ENCODE measurements at regions not wholly inside any gene's neighbourhood (a gene's known extent, or its start where the extent isn't known, plus 50 kb on each side); places are given as distances from the start of the nearest gene placed in this dataset.

DNA sequence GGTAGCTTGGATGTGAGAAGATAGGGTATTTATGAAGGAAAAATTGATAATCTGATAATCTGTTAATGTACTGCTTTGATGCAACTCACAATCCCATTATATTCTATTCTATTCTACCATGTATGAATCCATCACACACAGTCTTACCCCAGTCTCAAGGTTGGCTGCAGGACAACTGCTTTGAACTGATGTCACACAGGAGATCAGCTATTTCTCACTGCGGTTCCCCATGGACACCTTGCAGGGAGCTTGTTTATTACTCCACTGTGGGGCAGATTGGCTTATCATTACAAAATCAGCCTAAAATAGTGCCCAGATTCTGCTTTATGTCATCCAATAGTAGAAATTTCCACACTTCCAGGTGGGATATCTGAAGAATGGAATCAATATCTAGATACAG lies 61.0 kb upstream of the HS3ST5 start (continued):
- TF ChIP-seq, protein P1, sequence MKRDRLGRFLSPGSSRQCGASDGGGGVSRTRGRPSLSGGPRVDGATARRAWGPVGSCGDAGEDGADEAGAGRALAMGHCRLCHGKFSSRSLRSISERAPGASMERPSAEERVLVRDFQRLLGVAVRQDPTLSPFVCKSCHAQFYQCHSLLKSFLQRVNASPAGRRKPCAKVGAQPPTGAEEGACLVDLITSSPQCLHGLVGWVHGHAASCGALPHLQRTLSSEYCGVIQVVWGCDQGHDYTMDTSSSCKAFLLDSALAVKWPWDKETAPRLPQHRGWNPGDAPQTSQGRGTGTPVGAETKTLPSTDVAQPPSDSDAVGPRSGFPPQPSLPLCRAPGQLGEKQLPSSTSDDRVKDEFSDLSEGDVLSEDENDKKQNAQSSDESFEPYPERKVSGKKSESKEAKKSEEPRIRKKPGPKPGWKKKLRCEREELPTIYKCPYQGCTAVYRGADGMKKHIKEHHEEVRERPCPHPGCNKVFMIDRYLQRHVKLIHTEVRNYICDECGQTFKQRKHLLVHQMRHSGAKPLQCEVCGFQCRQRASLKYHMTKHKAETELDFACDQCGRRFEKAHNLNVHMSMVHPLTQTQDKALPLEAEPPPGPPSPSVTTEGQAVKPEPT (CRISPR knock-in tag; IDR thresholded peaks at IDR 0.05; ENCODE audit: low read depth) = no peak
- TF ChIP-seq ZSCAN9 (CRISPR knock-in tag; IDR thresholded peaks at IDR 0.05; ENCODE audit: borderline replicate concordance) = no peak

DNA sequence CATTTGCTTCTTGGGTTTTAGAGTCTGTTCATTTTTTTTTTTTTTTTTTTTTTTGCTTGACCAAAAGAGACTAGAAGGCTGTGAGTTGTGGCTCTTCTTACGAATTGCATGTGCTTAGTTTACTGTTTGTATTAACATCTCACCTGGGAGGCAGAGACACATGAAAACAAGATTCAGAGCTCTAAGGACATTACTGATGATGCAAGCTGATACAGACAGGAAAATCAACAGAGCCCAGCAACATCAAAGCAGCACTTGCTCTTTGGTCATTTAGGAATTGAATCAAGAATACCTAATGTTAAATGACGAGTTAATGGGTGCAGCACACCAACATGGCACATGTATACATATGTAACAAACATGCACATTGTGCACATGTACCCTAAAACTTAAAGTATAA lies 55.7 kb upstream of the HS3ST5 start:
- H3K27ac ChIP-seq (ENCODE audit: extremely low read length, insufficient read depth, low read length) = no peak overlapping the region
- H3K36me3 ChIP-seq (replicated peaks in 1 of 2; ENCODE audit: control insufficient read depth in 1 of 2, insufficient read depth in 2 of 2, low read length in 2 of 2) = no peaks in the 10 kb centered on the region
- H3K9ac ChIP-seq (ENCODE audit: insufficient read depth, low read depth, low read length) = no peak overlapping the region
- ATAC-seq = peak; percentile 86
- in situ Hi-C loops (cut with HindIII; ENCODE audit: extremely low pct_ligation_motif_present, low pct_unique_long_range_greater_than_20kb) (no loop called here), intact Hi-C loops (cut with micrococcal nuclease; ENCODE audit: unreplicated experiment) (no loop called here)
- ChIA-PET CTCF (ENCODE audit: low intra/inter-chr PET ratio, low total read pairs) (no interaction called here), POLR2A (no interaction called here)
- peak; percentile 43 for FAIRE-seq
- no peaks in the 10 kb centered on the region for H3K79me2 ChIP-seq (ENCODE audit: insufficient read depth, low read length)
- BruUV-seq (replicated peaks) = no TSS peak
- peak; percentile 76 for DNase-seq (ENCODE audit: low spot score)
- H4K20me1 ChIP-seq (ENCODE audit: insufficient read depth, low read length) = no peaks in the 10 kb centered on the region
- H3K4me2 ChIP-seq (ENCODE audit: low read depth, low read length) = no peak overlapping the region
- 5% methylated on average over 2 of the region's 2 CpGs for WGBS (ENCODE audit: low lambda C conversion rate)
- H2AFZ ChIP-seq (ENCODE audit: low read length) = no peak overlapping the region
- no peaks in the 10 kb centered on the region for H3K9me3 ChIP-seq (ENCODE audit: low read length)
- no peaks in the 10 kb centered on the region for H3K27me3 ChIP-seq (ENCODE audit: control insufficient read depth in 1 of 2, insufficient read depth in 2 of 2, low read length in 2 of 2)
- H3K4me3 ChIP-seq (replicated peaks in 1 of 3; ENCODE audit: insufficient read depth in 1 of 3, low read depth in 2 of 3, low read length in 3 of 3) = no peak overlapping the region
- peaks cover 6% of the 10 kb centered on the region; the same call in 1 of the 2 replicates for H3K4me1 ChIP-seq (ENCODE audit: insufficient read depth, low read length)
- no peak for TF ChIP-seq NR2F2 (IDR thresholded peaks at IDR 0.05; ENCODE audit: borderline replicate concordance, low read depth)
- TF ChIP-seq ZNF776 (CRISPR knock-in tag; IDR thresholded peaks at IDR 0.05) = no peak
- no peak for TF ChIP-seq HOXA5 (CRISPR knock-in tag; IDR thresholded peaks at IDR 0.05)
- no peak for TF ChIP-seq FOXP1 (IDR thresholded peaks at IDR 0.05)
- peak; percentile 63; the same call in 1 of the 2 replicates for TF ChIP-seq FOXP1 (CRISPR knock-in tag; IDR thresholded peaks at IDR 0.05)
- TF ChIP-seq KDM3A (CRISPR knock-in tag; IDR thresholded peaks at IDR 0.05; ENCODE audit: low read depth) = no peak
- no peak for TF ChIP-seq ZNF563 (CRISPR knock-in tag; IDR thresholded peaks at IDR 0.05)
- no peak for TF ChIP-seq NAIF1 (CRISPR knock-in tag; IDR thresholded peaks at IDR 0.05; ENCODE audit: borderline replicate concordance)
- no peak for TF ChIP-seq KDM5A (IDR thresholded peaks at IDR 0.05; ENCODE audit: borderline replicate concordance, low read length)
- no peak for TF ChIP-seq AHR (CRISPR knock-in tag; IDR thresholded peaks at IDR 0.05)
- TF ChIP-seq PLRG1 (conservative IDR thresholded peaks at IDR 0.05) = no peak
- 0 out of 2 replicates have a peak, but pooled peaks have one; percentile 32 for TF ChIP-seq MIXL1 (CRISPR knock-in tag; IDR thresholded peaks at IDR 0.05)
- TF ChIP-seq HMGA1 (CRISPR knock-in tag; conservative IDR thresholded peaks at IDR 0.05) = no peak
- no peak for TF ChIP-seq ZNF619 (CRISPR knock-in tag; IDR thresholded peaks at IDR 0.05)
- TF ChIP-seq ZNF652 (CRISPR knock-in tag; IDR thresholded peaks at IDR 0.05; ENCODE audit: borderline replicate concordance, low read depth) = no peak
- TF ChIP-seq, protein P2, sequence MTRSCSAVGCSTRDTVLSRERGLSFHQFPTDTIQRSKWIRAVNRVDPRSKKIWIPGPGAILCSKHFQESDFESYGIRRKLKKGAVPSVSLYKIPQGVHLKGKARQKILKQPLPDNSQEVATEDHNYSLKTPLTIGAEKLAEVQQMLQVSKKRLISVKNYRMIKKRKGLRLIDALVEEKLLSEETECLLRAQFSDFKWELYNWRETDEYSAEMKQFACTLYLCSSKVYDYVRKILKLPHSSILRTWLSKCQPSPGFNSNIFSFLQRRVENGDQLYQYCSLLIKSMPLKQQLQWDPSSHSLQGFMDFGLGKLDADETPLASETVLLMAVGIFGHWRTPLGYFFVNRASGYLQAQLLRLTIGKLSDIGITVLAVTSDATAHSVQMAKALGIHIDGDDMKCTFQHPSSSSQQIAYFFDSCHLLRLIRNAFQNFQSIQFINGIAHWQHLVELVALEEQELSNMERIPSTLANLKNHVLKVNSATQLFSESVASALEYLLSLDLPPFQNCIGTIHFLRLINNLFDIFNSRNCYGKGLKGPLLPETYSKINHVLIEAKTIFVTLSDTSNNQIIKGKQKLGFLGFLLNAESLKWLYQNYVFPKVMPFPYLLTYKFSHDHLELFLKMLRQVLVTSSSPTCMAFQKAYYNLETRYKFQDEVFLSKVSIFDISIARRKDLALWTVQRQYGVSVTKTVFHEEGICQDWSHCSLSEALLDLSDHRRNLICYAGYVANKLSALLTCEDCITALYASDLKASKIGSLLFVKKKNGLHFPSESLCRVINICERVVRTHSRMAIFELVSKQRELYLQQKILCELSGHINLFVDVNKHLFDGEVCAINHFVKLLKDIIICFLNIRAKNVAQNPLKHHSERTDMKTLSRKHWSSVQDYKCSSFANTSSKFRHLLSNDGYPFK (CRISPR knock-in tag; IDR thresholded peaks at IDR 0.05; ENCODE audit: borderline replicate concordance) = no peak
- TF ChIP-seq HMGXB4 (CRISPR knock-in tag; IDR thresholded peaks at IDR 0.05; ENCODE audit: borderline replicate concordance in 1 of 2, low read depth in 1 of 2) = no peak
- no peak for TF ChIP-seq ATF7-NPFF (CRISPR knock-in tag; IDR thresholded peaks at IDR 0.05; ENCODE audit: low read depth)
- peak; percentile 84 for TF ChIP-seq BCL6 (CRISPR knock-in tag; IDR thresholded peaks at IDR 0.05)

Measured in HepG2 (cell line).